ENCODE measurements at regions not wholly inside any gene's neighbourhood (a gene's known extent, or its start where the extent isn't known, plus 50 kb on each side); places are given as distances from the start of the nearest gene placed in this dataset.

DNA sequence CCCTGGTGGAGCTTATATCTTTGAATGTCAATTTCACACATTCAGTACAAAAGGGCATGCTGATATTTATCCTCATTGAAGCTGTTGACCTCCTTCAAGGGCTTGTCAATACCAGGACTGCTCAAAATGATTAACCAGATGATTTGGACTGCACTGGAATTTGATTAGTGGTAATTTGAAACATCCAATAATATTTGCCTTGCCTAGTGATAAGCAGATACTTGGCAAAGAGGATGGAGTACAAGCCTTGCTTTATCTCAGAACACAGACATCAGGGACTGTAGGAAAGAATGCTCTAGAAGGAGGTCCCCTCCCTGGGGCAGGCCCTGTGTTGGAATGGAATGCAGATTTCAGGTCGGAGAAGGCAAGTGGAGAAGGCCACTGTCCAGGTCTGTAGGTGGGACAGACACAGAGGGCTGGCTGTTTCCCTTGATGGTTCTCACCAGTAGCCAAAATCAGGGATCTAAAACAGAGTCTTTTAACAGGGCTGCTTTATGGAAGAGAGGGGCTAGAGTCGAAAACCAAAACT, 64.8 kb upstream of the ZNF648 start (continued):
- TF ChIP-seq, protein P1, sequence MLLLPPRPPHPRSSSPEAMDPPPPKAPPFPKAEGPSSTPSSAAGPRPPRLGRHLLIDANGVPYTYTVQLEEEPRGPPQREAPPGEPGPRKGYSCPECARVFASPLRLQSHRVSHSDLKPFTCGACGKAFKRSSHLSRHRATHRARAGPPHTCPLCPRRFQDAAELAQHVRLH (tag by site-specific recombination; IDR thresholded peaks at IDR 0.05) = no peak
- TF ChIP-seq YY1 (tag by site-specific recombination; IDR thresholded peaks at IDR 0.05) = no peak

DNA sequence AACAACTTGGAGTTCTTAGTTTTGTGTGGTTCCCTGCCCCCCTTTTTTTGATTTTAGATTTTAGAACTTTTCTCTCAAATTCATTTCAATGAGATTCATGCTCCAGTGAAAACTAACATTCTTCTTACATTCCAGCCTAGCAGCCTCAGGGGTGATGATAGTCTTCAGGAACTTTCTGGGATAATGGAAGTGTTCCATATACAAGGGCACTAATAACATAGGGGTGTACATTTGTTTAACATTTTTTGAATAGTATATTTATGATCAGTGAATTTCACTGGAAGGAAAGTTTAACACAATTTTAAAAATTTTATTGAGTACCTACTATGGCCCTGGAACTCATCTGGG, 61.4 kb upstream of the ZNF648 start:
- H3K36me3 ChIP-seq (ENCODE audit: control insufficient read depth in 2 of 2, insufficient read depth in 1 of 2, low read length in 2 of 2) = no peaks in the 10 kb centered on the region
- no peak overlapping the region for H3K27ac ChIP-seq (ENCODE audit: extremely low read depth, low read depth, low read length)
- ChIA-PET POLR2A (no interaction called here), CTCF (interaction anchor here (1.0 to 3.1 kb wide), 2 partner anchors 12 to 20 kb away, joined by 3 to 12 read pairs; no protein-coding TSS in a partner anchor)
- TF ChIP-seq ZNF350 (tag by site-specific recombination; IDR thresholded peaks at IDR 0.05) = no peak
- TF ChIP-seq ZBTB8A (tag by site-specific recombination; IDR thresholded peaks at IDR 0.05) = no peak
- TF ChIP-seq, protein P2, sequence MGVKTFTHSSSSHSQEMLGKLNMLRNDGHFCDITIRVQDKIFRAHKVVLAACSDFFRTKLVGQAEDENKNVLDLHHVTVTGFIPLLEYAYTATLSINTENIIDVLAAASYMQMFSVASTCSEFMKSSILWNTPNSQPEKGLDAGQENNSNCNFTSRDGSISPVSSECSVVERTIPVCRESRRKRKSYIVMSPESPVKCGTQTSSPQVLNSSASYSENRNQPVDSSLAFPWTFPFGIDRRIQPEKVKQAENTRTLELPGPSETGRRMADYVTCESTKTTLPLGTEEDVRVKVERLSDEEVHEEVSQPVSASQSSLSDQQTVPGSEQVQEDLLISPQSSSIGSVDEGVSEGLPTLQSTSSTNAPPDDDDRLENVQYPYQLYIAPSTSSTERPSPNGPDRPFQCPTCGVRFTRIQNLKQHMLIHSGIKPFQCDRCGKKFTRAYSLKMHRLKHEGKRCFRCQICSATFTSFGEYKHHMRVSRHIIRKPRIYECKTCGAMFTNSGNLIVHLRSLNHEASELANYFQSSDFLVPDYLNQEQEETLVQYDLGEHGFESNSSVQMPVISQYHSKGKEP (tag by site-specific recombination; IDR thresholded peaks at IDR 0.05) = no peak
- TF ChIP-seq ZNF626 (tag by site-specific recombination; IDR thresholded peaks at IDR 0.05) = no peak
- TF ChIP-seq IKZF3 (tag by site-specific recombination; IDR thresholded peaks at IDR 0.05) = no peak
- TF ChIP-seq KLF7 (tag by site-specific recombination; IDR thresholded peaks at IDR 0.05; ENCODE audit: borderline replicate concordance) = no peak
- TF ChIP-seq ZNF521 (tag by site-specific recombination; IDR thresholded peaks at IDR 0.05) = no peak
- TF ChIP-seq ZNF473 (tag by site-specific recombination; IDR thresholded peaks at IDR 0.05) = no peak
- TF ChIP-seq, protein P3, sequence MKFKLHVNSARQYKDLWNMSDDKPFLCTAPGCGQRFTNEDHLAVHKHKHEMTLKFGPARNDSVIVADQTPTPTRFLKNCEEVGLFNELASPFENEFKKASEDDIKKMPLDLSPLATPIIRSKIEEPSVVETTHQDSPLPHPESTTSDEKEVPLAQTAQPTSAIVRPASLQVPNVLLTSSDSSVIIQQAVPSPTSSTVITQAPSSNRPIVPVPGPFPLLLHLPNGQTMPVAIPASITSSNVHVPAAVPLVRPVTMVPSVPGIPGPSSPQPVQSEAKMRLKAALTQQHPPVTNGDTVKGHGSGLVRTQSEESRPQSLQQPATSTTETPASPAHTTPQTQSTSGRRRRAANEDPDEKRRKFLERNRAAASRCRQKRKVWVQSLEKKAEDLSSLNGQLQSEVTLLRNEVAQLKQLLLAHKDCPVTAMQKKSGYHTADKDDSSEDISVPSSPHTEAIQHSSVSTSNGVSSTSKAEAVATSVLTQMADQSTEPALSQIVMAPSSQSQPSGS (tag by site-specific recombination; IDR thresholded peaks at IDR 0.05; ENCODE audit: low read depth) = no peak
- no peak for TF ChIP-seq ZNF10 (tag by site-specific recombination; IDR thresholded peaks at IDR 0.05)
- TF ChIP-seq ZNF404 (tag by site-specific recombination; IDR thresholded peaks at IDR 0.05) = no peak
- H3K4me1 ChIP-seq (ENCODE audit: control insufficient read depth, insufficient read depth, low read length) = peaks cover 6% of the 10 kb centered on the region
- H3K9me3 ChIP-seq (ENCODE audit: control insufficient read depth, insufficient read depth, low read depth, low read length) = no peaks in the 10 kb centered on the region
- H3K4me3 ChIP-seq (ENCODE audit: low read depth, low read length) = no peak overlapping the region

DNA sequence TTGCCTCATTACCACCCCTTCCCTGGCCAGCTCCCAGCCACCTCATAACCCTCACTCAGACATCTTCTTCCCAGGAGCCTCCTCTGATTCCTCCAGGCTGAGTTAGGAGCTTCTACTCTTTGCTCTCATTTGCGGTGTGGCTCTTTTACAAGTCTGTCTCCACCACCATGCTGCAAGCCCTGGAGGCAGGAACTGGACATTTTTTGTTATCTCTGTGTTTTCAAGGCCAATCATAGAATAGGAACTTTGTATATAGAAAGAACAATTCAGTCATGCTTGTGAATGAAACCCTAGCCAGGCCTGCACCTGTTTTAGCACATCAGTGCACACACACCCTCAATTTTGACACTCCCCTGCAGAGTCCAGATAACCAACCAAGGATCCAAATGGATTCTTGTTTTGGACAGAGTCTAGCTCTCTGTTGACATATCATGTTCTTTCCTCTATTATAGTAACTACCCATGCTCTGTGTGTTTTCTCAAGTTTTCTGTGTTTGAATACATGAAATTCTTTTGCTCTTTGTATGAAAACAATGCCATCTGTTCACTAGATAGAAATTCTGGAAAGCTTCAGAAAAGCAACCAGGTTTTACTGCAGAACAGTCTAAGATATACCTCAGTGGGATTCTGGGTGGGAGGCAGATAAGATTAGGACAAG, 60.9 kb upstream of the ZNF648 start:
- Histone ChIP-seq H3K27ac (ENCODE audit: extremely low read depth, low read depth, low read length) (no peak overlapping the region), H3K4me1 (ENCODE audit: control insufficient read depth, insufficient read depth, low read length) (peaks cover 6% of the 10 kb centered on the region), H3K4me3 (ENCODE audit: low read depth, low read length) (no peak overlapping the region), H3K9me3 (ENCODE audit: control insufficient read depth, insufficient read depth, low read depth, low read length) (no peaks in the 10 kb centered on the region), H3K36me3 (ENCODE audit: control insufficient read depth in 2 of 2, insufficient read depth in 1 of 2, low read length in 2 of 2) (no peaks in the 10 kb centered on the region)
- POLR2A ChIA-PET = no interaction called here
- CTCF ChIA-PET = interaction anchor here (0.5 to 3.1 kb wide), 4 partner anchors 21 to 288 kb away, joined by 3 to 12 read pairs (median 3); no protein-coding TSS in a partner anchor
- TF ChIP-seq ZNF184 (tag by site-specific recombination; IDR thresholded peaks at IDR 0.05) (no peak), FEZF1 (tag by site-specific recombination; IDR thresholded peaks at IDR 0.05) (peak; percentile 56; the same call in 1 of the 2 replicates), GLIS1 (tag by site-specific recombination; IDR thresholded peaks at IDR 0.05) (peak; percentile 77), ZNF211 (tag by site-specific recombination; IDR thresholded peaks at IDR 0.05; ENCODE audit: low read depth) (no peak), GLIS2 (tag by site-specific recombination; IDR thresholded peaks at IDR 0.05) (no peak), ZNF701 (tag by site-specific recombination; IDR thresholded peaks at IDR 0.05) (no peak)
- TF ChIP-seq, protein P4, sequence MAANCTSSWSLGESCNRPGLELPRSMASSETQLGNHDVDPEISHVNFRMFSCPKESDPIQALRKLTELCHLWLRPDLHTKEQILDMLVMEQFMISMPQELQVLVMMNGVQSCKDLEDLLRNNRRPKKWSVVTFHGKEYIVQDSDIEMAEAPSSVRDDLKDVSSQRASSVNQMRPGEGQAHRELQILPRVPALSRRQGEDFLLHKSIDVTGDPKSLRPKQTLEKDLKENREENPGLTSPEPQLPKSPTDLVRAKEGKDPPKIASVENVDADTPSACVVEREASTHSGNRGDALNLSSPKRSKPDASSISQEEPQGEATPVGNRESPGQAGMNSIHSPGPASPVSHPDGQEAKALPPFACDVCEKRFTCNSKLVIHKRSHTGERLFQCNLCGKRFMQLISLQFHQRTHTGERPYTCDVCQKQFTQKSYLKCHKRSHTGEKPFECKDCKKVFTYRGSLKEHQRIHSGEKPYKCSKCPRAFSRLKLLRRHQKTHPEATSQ (tag by site-specific recombination; IDR thresholded peaks at IDR 0.05) = no peak

All from HEK293 (cell line).